RWPE2 (cell line): ENCODE measurements at regions not wholly inside any gene's neighbourhood (a gene's known extent, or its start where the extent isn't known, plus 50 kb on each side); places are given as distances from the start of the nearest gene placed in this dataset.
A peak's percentile ranks its signal among the peaks of the same experiment; 100 is the strongest.

Source experiments
- ATAC-seq: fragments of 200-7000 bp; cut with Tn5 transposase; 3 replicates; pipeline ENCODE4 v1.9.1; 2021; ENCODE audit warnings: low read depth
- DNase-seq: peaks from one replicate; pipeline ENCODE4 v3.0.0-alpha.2; 2020; ENCODE audit warnings: low spot score
- H3K27ac ChIP-seq: fragments of 450-650 bp; 2 replicates; pipeline ENCODE4 v1.5.1; 2017; ENCODE audit warnings: mild to moderate bottlenecking; ENCODE audit not compliant: poor library complexity, severe bottlenecking
- H3K27me3 ChIP-seq: fragments of 250-450 bp; sonication (Bioruptor Pico); 2 replicates; pipeline ENCODE4 v1.5.1; 2021; ENCODE audit warnings: mild to moderate bottlenecking, moderate library complexity; ENCODE audit not compliant: insufficient read depth, poor library complexity, severe bottlenecking
- H3K36me3 ChIP-seq: fragments of 250-450 bp; sonication (Bioruptor Pico); 2 replicates; pipeline ENCODE4 v1.5.1; 2020; ENCODE audit warnings: low read depth, mild to moderate bottlenecking, moderate library complexity
- H3K4me1 ChIP-seq: fragments of 250-450 bp; sonication (Bioruptor Pico); 2 replicates; pipeline ENCODE4 v1.5.1; 2021; ENCODE audit warnings: mild to moderate bottlenecking, moderate library complexity; ENCODE audit not compliant: insufficient read depth, poor library complexity, severe bottlenecking
- H3K4me3 ChIP-seq: fragments of 250-450 bp; sonication (Bioruptor Pico); 2 replicates; pipeline ENCODE4 v1.5.1; 2021; ENCODE audit warnings: mild to moderate bottlenecking, moderate library complexity; ENCODE audit not compliant: severe bottlenecking
- H3K9me3 ChIP-seq: fragments of 250-450 bp; sonication (Bioruptor Pico); 2 replicates; pipeline ENCODE4 v1.5.1; 2021; ENCODE audit warnings: mild to moderate bottlenecking, moderate library complexity; ENCODE audit not compliant: severe bottlenecking
- TF ChIP-seq, protein P1 (sequence below): fragments of 450-650 bp; IDR thresholded peaks from one replicate; pipeline ENCODE4 v1.5.1; 2017; ENCODE audit warnings: mild to moderate bottlenecking, moderate library complexity; ENCODE audit not compliant: poor library complexity, severe bottlenecking

DNA sequence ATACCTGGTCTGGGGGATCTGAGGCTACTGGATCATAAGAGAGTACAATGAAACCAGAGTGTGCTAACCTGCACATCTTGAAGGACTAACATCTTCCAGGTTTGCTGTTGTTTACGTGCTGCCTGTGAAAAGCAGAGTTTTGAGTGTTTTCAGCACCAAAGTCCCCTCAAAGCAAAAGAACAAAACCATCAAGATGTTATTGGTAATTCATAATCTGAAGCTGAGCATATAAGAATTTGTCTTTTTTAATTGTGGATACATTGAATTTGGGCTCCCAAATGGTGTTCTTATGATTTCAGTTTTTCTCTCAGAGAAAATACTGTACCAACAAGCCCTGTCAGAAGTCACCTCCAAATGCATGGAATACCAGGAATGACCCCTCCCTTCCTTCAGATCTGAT is 110.2 kb downstream of the BTG1 start:
- no peak overlapping the region for H3K4me3 ChIP-seq
- DNase-seq, result no peak
- H3K27me3 ChIP-seq, result no peaks in the 10 kb centered on the region
- no peak for ATAC-seq
- no peaks in the 10 kb centered on the region for H3K9me3 ChIP-seq
- H3K4me1 ChIP-seq, result peaks cover 29% of the 10 kb centered on the region
- peak overlapping the region; percentile 49 for H3K27ac ChIP-seq
- H3K36me3 ChIP-seq, result no peaks in the 10 kb centered on the region
- TF ChIP-seq, protein P1, sequence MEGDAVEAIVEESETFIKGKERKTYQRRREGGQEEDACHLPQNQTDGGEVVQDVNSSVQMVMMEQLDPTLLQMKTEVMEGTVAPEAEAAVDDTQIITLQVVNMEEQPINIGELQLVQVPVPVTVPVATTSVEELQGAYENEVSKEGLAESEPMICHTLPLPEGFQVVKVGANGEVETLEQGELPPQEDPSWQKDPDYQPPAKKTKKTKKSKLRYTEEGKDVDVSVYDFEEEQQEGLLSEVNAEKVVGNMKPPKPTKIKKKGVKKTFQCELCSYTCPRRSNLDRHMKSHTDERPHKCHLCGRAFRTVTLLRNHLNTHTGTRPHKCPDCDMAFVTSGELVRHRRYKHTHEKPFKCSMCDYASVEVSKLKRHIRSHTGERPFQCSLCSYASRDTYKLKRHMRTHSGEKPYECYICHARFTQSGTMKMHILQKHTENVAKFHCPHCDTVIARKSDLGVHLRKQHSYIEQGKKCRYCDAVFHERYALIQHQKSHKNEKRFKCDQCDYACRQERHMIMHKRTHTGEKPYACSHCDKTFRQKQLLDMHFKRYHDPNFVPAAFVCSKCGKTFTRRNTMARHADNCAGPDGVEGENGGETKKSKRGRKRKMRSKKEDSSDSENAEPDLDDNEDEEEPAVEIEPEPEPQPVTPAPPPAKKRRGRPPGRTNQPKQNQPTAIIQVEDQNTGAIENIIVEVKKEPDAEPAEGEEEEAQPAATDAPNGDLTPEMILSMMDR, result no peak

DNA sequence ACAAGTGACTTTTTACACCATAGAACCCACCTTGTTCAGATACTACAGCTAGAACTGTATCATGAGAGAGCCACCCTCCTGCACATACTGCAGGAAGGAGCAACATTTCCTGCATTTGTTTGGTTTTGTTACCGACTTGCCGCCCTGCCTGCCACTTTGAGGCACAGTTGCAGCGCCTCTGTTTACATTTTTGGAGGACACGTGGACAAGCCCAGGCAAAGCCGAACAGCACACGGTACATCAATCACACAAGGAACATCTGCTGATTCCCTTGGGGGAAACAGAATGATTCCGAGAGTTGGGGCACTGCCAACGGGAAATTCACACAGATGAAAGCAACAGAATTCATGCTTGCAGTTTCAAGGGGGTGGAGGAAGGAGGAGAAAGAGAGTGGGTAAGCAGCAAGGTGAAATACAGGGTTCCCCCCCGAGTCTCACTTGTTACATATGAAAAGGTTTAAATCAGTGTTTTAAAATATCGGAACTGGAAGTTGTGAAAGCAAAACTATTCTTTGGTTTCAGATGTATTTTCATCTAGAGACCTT is 110.7 kb downstream of the BTG1 start:
- Histone ChIP-seq H3K27ac (peak overlapping the region; percentile 49), H3K4me1 (peaks cover 29% of the 10 kb centered on the region), H3K9me3 (no peaks in the 10 kb centered on the region), H3K4me3 (no peak overlapping the region), H3K36me3 (no peaks in the 10 kb centered on the region), H3K27me3 (no peaks in the 10 kb centered on the region)
- TF ChIP-seq, protein P1, result no peak
- DNase-seq (peak; percentile 76), ATAC-seq (peak; percentile 95)

DNA sequence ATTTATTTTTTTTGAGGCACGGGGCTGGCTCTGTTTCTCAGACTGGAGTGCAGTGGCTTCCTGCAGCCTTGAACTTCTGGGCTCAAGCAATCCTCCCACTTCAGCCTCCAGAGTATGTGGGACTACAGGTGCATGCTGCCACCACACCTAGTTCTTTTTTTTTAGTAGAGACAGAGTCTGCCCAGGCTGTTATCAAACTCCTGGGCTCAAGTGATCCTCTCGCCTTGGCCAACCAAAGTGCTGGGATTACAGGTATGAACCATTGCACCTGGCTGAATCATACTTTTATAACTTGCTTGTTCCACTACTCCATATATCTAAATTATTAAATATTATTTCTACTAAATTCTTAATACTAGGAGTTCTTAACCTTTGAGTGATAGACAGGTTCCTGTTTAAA is 111.6 kb downstream of the BTG1 start:
- H3K27me3 ChIP-seq, result no peaks in the 10 kb centered on the region
- peaks cover 29% of the 10 kb centered on the region for H3K4me1 ChIP-seq
- peak overlapping the region; percentile 49 for H3K27ac ChIP-seq
- H3K4me3 ChIP-seq, result no peak overlapping the region
- H3K9me3 ChIP-seq, result no peaks in the 10 kb centered on the region
- no peaks in the 10 kb centered on the region for H3K36me3 ChIP-seq
- TF ChIP-seq, protein P1, result no peak
- ATAC-seq, result no peak
- DNase-seq, result no peak

DNA sequence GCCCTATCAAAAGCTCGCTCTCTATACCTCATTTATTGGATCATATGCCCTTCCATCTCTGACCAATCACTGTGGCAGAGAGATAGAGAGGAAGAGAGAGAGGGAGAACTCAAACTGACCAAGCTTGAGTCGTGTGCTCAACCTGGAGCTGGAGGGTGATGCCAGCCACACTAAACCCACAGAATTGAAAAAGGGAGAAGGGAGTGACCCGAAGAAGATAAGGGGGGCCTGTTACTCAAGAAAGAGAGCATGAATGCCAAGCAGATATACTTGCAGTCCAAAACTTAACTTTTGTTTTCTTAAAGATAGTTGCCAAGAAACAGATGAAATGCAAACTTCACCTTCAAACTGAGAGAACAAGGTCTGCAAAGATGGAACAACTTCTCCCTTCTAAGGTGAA is 112.7 kb downstream of the BTG1 start:
- TF ChIP-seq, protein P1, result no peak
- H3K9me3 ChIP-seq, result no peaks in the 10 kb centered on the region
- H3K36me3 ChIP-seq, result no peaks in the 10 kb centered on the region
- H3K4me1 ChIP-seq, result peaks cover 37% of the 10 kb centered on the region
- H3K4me3 ChIP-seq, result no peak overlapping the region
- ATAC-seq (no peak), DNase-seq (no peak)
- no peak overlapping the region for H3K27ac ChIP-seq
- no peaks in the 10 kb centered on the region for H3K27me3 ChIP-seq

DNA sequence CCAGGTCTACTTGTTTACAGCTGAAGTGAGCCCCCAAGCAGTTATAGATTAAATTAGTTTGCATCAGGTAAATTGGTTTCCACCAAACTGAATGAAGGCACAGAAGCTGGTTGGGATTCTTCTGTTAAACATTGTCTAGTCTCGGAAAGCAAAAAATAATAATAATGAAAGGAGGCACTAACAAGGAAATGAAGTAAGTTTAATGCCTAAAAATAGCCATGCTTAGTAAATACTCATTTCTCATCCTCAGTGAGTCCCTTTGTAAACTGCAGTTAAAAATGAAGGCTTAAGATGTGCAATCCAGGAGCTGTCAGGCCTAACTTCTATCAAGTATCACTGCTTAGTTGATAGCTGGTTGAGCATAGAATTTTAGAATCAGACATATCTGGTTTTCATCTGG is 113.5 kb downstream of the BTG1 start:
- no peaks in the 10 kb centered on the region for H3K36me3 ChIP-seq
- no peaks in the 10 kb centered on the region for H3K9me3 ChIP-seq
- H3K4me3 ChIP-seq, result no peak overlapping the region
- no peaks in the 10 kb centered on the region for H3K27me3 ChIP-seq
- H3K27ac ChIP-seq, result no peak overlapping the region
- TF ChIP-seq, protein P1, result no peak
- H3K4me1 ChIP-seq, result peaks cover 36% of the 10 kb centered on the region
- ATAC-seq (no peak), DNase-seq (no peak)
